Fibroblast of skin of right quadriceps (primary cell): ENCODE measurements at regions not wholly inside any gene's neighbourhood (a gene's known extent, or its start where the extent isn't known, plus 50 kb on each side); places are given as distances from the start of the nearest gene placed in this dataset.

Source experiments
- DNase-seq: peaks from one replicate; pipeline ENCODE4 v3.0.0-alpha.2; 2013

DNA sequence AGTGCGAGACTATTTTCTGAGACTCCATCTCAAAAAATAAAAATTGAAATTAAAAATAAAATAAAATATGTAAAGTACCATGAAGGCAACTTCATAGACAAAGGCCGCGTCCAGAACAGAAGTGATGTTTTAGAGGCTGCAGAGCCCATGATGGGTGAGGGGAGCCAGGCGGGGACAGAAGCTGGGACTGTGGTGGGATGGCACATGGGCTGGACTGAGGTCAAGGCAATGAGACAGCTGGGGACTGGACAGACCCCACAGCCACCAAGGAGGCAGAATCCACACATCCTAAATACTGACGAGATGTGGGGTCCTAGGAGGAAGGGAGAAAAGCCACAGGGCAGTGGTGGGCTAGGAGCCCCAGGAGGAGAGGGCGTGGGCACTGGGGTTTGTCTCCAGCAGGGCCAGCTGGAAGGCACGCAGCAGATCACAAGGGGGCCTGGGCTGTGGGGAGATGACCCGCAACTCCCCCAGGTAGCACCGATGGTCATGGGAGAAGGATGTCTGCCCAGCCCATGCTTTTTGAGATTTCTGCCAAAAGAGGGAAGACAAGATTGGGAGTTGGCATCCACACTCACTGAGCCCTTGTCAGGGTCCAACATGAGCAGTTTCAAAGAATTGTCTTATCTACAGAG, 74.3 kb downstream of the KCNF1 start:
- no peak for DNase-seq

DNA sequence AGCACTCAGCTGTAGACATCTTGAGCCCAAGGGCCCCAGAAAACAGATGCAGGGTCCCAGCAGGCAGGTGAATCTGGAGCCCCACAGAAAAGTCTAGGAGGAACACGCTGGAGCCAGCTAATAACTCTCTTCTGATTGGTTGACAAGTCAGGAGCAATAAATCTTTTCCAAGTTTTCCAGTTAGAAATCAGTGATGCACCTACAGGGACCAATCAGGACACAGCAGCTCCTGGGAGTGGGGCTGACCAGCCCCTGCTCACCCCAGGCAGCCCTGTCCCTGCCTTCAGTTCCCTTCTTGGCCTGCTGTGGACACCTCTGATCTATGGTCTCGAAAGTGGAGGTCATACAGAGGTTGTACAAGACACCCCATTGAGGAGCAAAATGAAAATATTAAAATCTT, 75.7 kb downstream of the KCNF1 start:
- no peak for DNase-seq

DNA sequence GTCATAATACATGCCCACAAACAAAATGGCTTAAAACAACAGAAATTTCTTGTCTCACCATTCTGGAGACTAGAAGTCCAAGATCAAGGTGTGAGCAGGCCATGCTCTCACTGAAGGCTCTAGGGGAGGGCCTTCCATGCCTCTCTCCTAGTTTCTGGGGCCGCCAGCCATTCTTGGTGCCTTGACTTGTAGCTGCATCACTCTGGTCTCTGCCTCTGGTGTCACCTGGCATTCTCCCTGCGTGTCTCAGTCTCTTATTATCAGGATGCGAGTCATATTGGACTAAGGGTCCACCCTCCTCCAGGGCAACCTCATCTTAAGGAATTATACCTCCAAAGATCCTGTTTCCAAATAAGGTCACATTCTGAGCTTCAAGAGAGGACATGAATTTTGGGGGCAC, 76.1 kb downstream of the KCNF1 start:
- DNase-seq, result no peak

DNA sequence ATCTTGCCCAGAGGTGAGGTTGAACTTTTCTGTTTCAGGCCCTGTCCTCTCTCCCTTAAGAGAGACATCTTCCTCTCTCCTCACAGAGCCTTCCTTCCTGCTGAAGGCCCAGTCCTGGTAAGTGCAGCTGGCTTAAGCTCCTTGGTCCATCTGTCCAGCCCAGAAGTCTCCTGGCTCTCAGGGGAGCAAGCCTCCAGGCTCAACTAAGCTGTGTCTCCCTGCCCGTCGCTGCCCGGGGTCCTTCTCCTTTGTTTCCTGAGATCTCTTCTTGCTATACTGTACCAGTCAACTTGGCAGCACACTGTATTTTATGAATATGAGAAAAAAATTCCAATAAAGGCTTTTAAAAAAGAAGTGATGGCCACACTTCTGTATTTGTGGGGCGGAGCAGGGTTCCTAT, 77.4 kb downstream of the KCNF1 start:
- no peak for DNase-seq

DNA sequence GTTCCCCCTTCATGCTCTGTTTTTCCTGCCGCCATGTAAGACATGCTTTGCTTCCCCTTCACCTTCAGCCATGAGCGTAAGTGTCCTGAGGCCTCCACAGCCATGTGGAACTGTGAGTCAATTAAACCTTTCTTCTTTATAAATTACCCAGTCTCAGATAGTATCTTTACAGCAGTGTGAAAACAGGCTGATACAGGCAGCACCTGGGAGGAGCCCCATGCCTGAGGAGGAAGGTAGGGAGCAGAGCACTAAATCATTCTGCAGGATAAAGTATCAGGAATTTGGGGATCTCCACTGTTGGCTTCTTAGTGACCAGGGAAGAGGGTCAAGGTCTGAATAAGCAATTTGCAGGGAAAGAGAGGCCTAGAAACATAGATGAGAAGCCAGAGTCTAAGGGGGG, 78.0 kb downstream of the KCNF1 start:
- DNase-seq, result no peak

DNA sequence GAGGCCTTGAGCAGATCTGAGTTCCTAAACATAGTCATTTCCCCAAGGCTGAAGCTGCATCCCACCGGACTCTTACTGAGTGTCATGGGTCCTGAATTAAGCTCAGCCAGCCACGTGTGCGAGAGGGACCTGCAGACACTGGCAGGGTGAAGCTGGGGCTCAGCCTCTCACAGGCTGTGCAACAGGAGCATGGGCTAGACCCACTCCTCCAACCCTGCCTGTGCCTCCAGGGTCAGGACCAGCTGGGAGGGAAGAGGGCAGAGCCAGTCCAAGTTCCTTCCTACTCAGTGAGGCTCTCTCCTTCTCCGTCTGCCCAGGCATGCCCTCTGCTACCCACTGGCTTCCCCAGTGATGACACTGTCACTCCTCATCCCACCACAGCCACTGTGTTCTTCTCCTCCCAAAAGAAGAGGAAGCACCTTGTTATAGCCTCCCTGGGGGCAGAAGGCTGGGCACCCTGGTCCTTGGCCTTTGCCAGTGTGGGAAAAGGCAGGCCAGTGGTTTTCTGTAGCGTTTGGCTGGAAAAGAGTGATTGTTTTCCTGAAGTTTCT, 78.9 kb downstream of the KCNF1 start:
- DNase-seq, result no peak

DNA sequence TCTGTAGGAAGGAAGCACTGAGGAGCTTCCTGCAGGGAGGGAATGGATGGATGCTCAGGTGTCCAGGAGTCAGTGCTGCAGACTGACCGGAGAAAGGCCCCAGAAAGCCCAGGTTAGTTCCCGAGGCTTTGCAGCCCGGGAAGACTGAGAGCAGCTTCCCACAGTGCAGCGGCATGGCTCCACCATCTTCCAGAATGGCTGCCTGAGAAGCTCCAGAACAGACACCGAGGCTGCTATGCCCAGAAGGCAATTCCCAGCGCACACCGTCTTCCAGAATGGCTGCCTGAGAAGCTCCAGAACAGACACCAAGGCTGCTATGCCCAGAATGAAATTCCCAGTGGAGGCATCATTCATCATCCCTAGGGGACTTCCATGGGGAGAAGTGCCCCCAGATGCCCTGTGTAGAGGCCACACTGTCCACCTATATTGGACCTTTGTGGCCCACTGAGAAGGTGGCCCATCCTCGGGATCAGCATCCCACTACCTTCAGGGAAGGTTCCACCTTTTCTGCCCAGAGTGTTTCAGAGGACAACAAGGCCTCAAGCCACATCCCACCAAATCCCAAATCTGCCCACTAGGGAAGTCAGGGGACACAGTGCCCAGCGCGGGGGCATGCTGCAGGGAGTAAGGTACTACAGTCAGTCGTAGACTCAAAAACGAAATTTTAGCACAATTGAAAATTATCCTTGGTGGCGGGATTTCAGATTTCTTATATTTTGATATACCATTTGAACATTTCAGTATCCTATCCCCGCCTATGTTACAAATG, 80.5 kb downstream of the KCNF1 start:
- DNase-seq, result no peak

DNA sequence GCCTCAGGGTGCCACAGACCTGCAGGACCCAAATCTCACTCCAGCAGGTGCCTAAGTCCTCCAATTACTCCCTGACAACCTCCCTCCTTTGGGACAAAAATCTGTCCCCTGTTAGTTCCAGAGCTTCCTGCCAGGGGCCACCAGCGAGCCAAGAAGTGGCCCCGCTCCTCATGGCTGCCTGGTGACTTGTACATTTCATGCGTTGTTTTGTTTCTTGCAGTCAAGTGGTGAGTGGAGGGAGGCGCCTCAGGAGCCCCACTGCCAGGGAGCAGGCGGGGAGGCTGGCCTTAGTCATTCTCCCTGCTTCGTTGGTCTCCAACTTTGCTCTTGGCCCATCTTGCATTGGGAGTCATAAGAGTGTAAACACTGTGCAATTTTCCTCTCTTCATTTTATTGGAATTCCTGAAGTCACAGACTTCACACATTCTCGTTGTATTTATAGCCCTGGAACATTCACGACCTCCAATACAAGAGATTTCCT, 81.3 kb downstream of the KCNF1 start:
- DNase-seq, result peak; percentile 44

DNA sequence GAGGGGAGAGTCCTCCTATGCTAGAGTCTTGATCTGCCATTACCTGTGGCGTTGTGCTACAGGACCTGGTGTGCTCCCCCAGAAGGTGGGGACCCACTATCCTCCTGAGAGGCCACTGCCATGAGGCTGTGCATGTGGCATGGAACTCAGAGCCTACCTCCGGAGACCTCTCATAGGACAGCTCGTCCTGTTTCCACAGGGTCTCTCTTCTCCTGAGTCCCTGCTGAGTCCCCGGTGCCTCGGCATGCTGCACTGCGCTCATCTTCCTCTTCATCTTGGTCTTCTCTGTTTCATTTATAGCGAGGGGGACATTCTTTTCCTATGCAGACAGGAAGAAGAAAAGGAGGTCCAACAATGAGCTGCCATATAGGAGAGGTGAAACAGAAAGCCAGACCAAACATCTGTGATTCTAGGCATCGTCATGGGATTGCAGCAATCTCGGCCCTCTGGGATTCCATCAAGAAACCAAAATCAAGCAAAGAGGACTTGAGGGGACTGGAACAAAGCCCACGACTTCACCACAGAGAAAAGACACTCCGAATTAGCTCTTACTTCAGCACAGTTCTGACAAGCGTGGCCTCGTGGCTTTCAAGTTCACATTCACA, 83.7 kb downstream of the KCNF1 start:
- DNase-seq, result no peak

DNA sequence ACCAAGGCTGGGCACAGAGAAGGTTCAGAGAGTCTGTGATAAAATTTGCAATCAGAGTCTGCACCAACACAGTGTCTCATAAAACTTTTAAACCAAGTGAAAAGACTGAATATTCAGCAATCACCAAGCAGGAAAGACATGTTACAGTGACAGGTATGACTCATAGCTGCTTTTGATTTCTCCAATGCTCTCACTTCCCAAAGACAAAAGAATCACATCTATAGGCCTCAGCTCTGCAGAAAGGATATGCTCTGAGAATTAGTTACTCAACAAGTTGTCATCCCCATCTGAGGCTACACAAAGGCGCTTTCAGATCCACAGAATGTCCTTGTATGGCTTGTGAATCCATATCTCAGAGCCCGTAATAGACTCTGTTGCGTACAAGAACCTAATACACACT, 92.5 kb downstream of the KCNF1 start:
- DNase-seq, result peak; percentile 63

DNA sequence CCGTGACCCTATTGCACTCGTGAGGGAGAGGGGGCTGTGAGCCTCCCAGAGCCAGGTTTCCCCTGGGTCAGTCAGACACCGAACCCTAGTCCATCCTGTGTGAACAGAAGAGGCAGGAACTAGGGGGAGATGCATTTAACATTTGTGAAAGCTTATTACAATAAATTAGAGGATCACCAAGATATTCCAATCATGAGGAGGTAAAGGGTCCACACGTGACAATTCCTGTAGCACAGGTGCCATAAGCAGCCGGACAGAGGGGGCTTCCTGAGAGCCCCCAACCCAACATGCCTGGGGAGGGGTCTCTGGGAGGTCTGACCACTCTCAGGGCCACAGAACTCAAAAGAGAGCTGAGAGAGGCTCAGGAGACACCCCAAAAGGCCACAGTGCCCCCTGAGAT, 93.3 kb downstream of the KCNF1 start:
- no peak for DNase-seq

DNA sequence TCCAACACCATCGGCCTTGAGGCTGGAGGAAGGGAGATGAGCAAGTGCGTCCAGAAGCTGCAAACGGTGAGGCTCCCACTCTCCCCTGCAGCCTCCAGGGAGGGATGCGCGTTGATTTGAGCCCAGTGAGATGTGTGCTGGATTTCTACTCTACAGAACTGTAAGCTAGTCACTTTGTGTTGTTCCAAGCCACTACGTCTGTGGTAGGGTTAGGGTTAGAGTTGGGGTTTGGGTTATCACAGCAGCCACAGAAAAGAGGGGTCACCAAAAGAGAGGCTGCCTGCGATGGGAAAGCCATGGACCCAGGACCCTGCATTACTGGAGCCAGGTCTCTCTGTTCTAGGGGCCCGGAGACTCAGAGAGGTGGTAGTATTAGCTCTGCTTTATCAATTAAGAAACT, 94.5 kb downstream of the KCNF1 start:
- no peak for DNase-seq

DNA sequence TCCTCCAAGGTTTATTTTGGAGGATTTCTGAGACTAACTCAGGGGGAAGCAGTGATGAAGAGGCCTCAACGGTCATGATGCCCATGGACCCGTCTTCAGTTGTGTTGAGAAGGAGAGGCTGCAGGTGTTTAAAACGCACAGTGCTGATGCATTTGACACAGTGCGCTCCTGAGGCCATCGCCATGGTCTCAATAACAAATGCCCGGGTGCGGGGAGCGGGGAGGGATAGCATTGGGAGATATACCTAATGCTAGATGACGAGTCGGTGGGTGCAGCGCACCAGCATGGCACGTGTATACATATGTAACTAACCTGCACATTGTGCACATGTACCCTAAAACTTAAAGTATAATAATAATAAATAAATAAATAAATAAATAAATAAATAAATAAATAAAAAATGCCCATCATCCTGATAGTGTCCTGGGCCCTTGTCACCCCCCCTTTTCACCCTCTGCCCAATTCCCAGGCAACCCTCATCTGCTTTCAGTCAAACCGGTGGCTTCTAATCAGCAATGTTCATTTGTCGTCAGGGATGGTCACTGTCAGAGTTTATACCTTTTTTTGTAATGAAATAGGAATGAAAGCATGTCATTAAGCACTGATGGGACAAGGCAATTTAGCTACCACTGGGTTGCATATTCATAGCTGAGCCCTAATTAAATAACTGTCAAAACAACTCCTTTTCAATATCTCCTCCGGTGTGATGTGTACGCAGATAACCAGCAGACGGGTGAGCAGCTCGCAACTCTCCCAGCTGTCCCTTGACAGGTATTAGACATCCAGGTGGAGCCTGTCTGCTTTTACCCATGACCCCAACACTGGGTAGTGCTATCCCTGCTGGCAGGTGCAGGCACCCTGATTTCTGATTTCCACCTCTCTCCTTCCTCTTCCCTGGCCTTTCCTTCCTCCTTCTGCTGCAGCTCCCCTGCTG, 95.9 kb downstream of the KCNF1 start:
- DNase-seq, result no peak

DNA sequence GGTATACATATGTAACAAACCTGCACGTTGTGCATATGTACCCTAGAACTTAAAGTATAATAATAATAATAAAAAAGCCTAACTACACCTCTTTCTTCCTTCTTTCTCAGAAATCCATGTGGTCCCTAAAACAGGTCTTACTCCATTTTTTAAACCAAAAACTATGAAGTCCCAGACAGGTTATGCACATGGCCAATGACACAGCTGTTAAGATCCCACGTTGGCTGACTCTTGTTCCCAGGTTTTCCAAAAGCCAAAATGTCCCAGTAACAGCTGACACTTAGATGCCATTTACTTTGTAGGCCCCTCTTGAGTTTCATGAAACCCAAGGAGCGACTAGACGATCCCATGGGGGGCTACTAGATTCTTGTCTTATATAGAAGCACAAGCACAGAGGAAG, 97.0 kb downstream of the KCNF1 start:
- no peak for DNase-seq

DNA sequence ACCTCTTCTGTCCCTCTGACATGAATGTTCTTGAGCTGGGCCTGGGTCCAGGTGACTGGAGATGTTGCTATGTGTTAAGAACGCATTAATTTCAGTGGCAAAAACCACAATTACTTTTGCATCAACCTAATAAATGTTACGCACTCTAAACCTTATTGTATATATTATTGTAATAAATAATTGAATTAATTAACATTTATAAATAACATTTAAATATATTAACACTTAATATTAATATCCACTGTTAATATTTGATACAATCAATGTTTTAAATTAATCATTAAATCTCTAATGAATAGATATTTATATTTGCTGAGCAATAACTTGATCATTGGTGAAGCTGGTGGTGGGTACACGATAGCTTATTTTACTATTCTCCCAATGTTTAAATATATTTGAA, 97.4 kb downstream of the KCNF1 start:
- no peak for DNase-seq

DNA sequence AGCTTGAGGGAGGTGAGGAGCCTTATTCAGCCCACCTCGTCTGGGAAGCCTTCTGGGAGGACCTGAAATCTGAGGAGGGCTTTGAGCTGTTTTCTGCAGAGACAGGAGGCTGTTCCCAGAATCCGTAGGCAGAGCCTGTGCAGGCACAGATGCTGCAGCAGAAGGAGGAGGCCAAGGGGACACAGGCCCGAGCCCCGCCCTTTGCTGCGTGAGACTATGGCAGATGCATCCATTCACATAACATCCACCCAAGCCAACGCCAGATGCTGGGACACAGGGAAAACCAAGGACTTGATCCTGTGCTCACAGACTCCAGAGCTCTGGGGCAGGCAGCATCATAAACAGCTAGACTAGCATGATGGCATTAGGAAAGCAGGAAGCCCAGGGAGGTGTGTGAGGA, 98.2 kb downstream of the KCNF1 start:
- no peak for DNase-seq

DNA sequence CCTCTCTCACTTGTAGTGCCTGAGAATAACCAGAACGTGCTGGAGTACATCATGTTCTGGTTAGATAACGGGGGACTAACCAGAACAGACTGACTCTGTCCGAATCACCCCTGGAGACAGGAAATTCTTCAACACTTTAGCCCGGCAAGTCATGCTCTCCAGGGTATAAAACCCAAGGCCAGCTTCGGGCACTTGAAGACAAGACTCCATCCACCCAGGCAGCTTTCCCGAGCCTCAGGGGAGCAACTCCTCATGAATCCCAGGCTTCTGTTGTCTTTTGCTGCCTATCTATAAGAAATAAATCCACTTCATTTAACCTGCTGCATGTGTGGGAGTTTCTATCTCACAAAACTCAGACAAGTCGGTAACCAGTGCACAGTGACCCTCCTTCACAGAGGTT, 99.6 kb downstream of the KCNF1 start:
- DNase-seq, result no peak

DNA sequence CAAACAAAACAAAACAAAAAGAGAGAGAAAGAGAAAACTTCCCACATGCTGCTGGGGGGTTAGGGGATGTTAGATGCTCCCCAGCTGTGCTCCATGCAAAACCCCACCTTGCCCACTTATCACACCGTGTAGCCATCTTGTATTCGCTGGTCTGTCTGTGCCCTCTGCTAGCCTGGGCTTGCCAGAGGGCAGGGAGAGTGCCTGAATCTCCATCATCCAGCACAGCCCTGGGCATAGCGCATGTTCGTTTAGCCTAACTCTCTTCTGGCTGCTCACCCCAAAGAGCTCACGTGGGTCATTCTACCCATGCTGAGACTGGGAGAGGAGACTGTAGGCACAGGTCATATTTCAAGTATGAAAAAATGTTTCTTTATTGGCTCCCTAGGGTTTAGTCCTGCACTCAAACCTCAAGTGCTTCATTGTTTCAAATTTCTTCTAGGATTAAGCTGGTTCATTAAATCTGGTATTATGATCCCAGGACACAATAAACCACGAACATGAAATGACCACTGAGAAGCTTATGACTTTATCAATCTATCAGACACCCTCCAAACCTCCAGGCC, 100.5 kb downstream of the KCNF1 start:
- DNase-seq, result no peak

DNA sequence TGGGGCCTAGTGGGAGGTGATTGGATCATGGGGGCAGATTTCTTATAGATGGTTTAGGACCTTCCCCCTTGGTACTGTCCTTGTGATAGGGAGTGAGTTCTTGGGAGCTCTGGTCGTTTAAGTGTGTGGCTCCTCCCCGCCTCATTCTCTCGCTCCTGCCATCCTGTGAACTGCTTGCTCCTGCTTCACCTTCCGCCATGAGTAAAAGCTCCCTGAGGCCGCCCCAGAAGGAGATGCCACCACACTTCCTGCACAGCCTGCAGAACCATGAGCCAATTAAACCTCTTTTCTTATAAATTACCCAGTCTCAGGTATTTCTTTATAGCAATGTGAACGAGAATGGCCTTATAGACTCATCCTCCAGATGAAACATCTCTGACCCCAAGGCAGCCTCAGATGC, 101.5 kb downstream of the KCNF1 start:
- no peak for DNase-seq

DNA sequence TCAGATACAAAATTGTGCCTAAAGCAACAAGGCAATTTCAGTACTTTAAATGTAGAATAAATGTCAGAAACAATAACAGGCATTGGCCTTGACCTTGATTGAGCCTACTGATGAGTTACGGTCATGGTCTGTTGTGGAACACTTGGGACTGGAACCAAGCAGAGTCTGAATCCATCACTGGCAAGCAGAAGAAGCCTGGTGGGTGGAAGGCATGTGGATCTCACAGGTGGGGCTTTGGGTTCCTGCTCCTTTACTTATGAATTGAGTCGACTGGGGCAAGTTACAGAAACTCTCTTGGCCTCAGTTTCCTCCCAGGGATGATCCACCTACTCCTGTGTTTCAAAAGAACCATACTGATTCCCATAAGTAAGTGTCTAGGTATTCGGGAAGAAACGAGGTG, 102.3 kb downstream of the KCNF1 start:
- no peak for DNase-seq

DNA sequence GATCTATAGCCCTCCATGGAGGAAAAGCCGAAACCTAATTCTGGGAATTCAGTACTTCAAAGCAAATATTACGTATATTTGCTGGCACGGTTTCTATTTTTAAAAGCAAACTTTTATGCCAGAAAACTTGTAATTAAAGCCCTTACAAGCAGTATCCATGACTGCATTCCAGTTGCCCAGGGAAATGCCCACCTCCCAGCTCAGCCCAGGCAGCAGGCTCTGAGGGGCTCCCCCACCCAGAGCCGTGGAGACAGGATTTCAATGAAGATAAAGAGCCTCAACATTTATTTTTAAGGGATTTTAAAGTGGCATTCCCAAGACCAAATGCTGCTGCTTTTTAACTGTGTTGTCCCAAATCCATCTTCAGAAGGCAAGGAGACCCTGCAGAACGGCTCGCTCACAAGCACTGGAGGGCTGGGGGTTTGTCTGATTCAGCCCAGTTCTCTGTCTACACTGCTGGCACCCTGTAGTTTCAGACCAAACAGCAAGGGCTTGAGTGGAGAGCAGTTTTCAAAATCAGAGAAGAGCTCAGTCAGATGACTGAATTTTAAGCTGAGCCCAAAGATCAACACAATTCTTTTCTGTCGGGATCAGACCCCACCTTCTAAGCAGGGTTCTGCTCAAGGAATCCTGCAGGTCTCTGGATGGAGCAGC, 105.1 kb downstream of the KCNF1 start:
- DNase-seq, result no peak

DNA sequence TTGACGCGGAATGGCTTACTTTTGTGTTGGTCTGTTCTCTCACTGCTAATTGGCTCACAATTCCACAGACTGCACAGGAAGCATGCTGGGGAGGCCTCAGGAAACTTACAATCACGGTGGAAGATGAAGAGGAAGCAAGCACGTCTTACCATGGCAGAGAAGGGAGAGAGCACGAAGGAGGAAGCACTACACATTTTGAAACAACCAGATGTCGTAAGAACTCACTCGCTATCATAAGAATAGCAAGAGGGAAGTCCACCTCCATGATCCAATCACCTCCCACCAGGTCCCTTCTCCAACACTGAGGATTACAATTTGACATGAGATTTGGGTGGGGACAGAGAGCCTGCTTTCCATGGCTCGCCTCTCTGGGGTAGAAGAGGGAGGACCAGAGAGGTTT, 106.2 kb downstream of the KCNF1 start:
- no peak for DNase-seq
